ENCODE measurements at regions not wholly inside any gene's neighbourhood (a gene's known extent, or its start where the extent isn't known, plus 50 kb on each side); places are given as distances from the start of the nearest gene placed in this dataset.

GRCh38 chr12:84599539-84599938 is 313.1 kb downstream of the SLC6A15 start:
- TF ChIP-seq POLR2A (IDR thresholded peaks at IDR 0.05; ENCODE audit: low read depth, low read length) (no peak), POLR2AphosphoS5 (IDR thresholded peaks at IDR 0.05; ENCODE audit: low read depth, low read length) (no peak), TAF1 (IDR thresholded peaks at IDR 0.05; ENCODE audit: borderline replicate concordance, low read depth, low read length) (no peak)
